Loucy (cell line): ENCODE measurements at regions not wholly inside any gene's neighbourhood (a gene's known extent, or its start where the extent isn't known, plus 50 kb on each side); places are given as distances from the start of the nearest gene placed in this dataset.
"Not testable (repeated sequence)": the region's sequence is repeated elsewhere in the genome, so short reads cannot be mapped to it uniquely, and the experiment has no call there.

ENCODE experiments used
- H2AFZ ChIP-seq: fragments of 200-600 bp; sonication (generic); 2 replicates; pipeline ENCODE4 v1.6.0; 2016; ENCODE audit warnings: antibody characterized with exemption, mild to moderate bottlenecking, low read length, moderate library complexity
- H3F3A ChIP-seq: fragments of 200-600 bp; 2 replicates; pipeline ENCODE4 v1.6.0; 2016; ENCODE audit warnings: antibody characterized with exemption, low read depth, mild to moderate bottlenecking
- H3K27me3 ChIP-seq: fragments of 200-600 bp; sonication (generic); 2 replicates; pipeline ENCODE4 v1.6.1; 2014; ENCODE audit warnings: low read length, mild to moderate bottlenecking; ENCODE audit not compliant: insufficient read depth, poor library complexity, severe bottlenecking
- H3K36me3 ChIP-seq: fragments of 200-600 bp; sonication (generic); 2 replicates; pipeline ENCODE4 v1.6.1; 2016; ENCODE audit warnings: low read length; ENCODE audit not compliant: insufficient read depth
- H3K4me1 ChIP-seq: fragments of 200-600 bp; sonication (generic); 2 replicates; pipeline ENCODE4 v1.5.1; 2014; ENCODE audit warnings: low read length, mild to moderate bottlenecking; ENCODE audit not compliant: insufficient read depth, poor library complexity, severe bottlenecking
- H3K4me2 ChIP-seq: fragments of 200-600 bp; sonication (generic); 2 replicates; pipeline ENCODE4 v1.6.0; 2014; ENCODE audit warnings: antibody characterized with exemption, low read length, low read depth, mild to moderate bottlenecking; ENCODE audit not compliant: poor library complexity, severe bottlenecking
- H3K4me3 ChIP-seq: fragments of 200-600 bp; sonication (generic); 2 replicates; pipeline ENCODE4 v1.5.1; 2014; ENCODE audit warnings: low read length, mild to moderate bottlenecking, mixed read lengths; ENCODE audit not compliant: poor library complexity, severe bottlenecking
- H3K79me2 ChIP-seq: fragments of 200-600 bp; sonication (generic); 2 replicates; pipeline ENCODE4 v1.6.1; 2014; ENCODE audit warnings: low read length; ENCODE audit not compliant: insufficient read depth
- H3K9ac ChIP-seq: fragments of 200-600 bp; sonication (generic); 2 replicates; pipeline ENCODE4 v1.6.0; 2014; ENCODE audit warnings: mild to moderate bottlenecking, low read depth, low read length, moderate library complexity; ENCODE audit not compliant: poor library complexity, severe bottlenecking
- H3K9me2 ChIP-seq: fragments of 200-600 bp; sonication (generic); replicated peaks from 2 replicates; pipeline ENCODE4 v1.6.1; 2016; ENCODE audit warnings: low read depth, low read length, mixed read lengths
- H3K9me3 ChIP-seq: fragments of 200-600 bp; sonication (generic); 2 replicates; pipeline ENCODE4 v1.6.1; 2014; ENCODE audit warnings: mild to moderate bottlenecking, antibody characterized with exemption, low read length, low read depth; ENCODE audit not compliant: insufficient read depth
- H4K20me1 ChIP-seq: fragments of 200-600 bp; sonication (generic); 2 replicates; pipeline ENCODE4 v1.6.0; 2014; ENCODE audit warnings: antibody characterized with exemption, low read length, mild to moderate bottlenecking; ENCODE audit not compliant: insufficient read depth, poor library complexity, severe bottlenecking
- EZH2phosphoT487 ChIP-seq: fragments of 200-600 bp; IDR thresholded peaks from 2 replicates; pipeline ENCODE4 v1.6.1; 2018; ENCODE audit warnings: antibody characterized with exemption, mild to moderate bottlenecking, moderate library complexity, borderline replicate concordance
- TF ChIP-seq, protein P1 (sequence below): fragments of 200-600 bp; sonication (generic); conservative IDR thresholded peaks from 2 replicates; pipeline ENCODE4 v1.5.1; 2014; ENCODE audit warnings: mild to moderate bottlenecking, antibody characterized with exemption, low read length

DNA sequence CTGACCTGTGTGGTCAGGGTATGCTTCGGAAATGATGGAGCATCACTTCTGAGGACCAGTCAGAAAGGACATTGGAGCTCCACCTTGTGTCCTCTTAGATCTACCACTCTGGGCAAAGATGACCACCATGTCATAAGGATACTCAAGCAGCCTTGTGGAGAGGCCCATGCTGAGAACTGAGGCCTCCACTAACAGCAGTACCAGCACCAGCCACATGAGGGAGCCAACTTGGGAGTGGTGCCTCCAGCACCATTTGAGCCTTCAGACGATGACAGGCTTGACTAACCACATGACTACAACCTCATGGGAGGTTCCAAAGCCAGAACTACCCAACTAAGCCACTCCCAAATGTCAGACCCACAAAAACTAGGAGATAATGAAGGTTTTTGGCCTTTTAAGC is 116.0 kb downstream of the NPTX2 start:
- Histone ChIP-seq H3K27me3 (no peaks in the 10 kb centered on the region), H2AFZ (no peak overlapping the region), H3K4me2 (no peak overlapping the region), H3K4me1 (no peaks in the 10 kb centered on the region), H3K4me3 (no peak overlapping the region), H4K20me1 (no peaks in the 10 kb centered on the region), H3K36me3 (no peaks in the 10 kb centered on the region), H3K9me2 (no peaks in the 10 kb centered on the region), H3F3A (no peaks in the 10 kb centered on the region), H3K9me3 (no peaks in the 10 kb centered on the region), H3K9ac (no peak overlapping the region), H3K79me2 (no peaks in the 10 kb centered on the region)
- no peak for TF ChIP-seq EZH2phosphoT487
- TF ChIP-seq, protein P1, sequence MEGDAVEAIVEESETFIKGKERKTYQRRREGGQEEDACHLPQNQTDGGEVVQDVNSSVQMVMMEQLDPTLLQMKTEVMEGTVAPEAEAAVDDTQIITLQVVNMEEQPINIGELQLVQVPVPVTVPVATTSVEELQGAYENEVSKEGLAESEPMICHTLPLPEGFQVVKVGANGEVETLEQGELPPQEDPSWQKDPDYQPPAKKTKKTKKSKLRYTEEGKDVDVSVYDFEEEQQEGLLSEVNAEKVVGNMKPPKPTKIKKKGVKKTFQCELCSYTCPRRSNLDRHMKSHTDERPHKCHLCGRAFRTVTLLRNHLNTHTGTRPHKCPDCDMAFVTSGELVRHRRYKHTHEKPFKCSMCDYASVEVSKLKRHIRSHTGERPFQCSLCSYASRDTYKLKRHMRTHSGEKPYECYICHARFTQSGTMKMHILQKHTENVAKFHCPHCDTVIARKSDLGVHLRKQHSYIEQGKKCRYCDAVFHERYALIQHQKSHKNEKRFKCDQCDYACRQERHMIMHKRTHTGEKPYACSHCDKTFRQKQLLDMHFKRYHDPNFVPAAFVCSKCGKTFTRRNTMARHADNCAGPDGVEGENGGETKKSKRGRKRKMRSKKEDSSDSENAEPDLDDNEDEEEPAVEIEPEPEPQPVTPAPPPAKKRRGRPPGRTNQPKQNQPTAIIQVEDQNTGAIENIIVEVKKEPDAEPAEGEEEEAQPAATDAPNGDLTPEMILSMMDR = peak; percentile 83

DNA sequence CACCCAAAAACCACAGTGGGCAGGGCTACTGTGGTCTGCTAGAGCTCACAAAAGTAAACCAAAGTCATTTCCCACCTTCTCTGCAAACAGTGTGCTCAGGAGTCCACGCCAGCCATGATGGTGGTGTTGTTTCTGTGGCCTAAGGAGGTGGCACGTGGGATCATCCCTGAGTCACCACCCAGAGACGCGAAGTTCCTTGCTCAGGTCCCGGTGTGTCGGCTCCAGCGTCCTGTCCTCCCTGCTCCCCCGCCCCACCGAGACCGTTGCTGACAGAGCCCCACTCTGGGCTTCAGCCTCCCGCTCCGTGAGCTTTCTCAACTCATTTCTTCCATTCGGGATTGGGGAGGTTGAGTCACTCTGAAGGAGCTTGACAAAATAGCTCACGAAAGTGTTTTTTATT is 118.7 kb downstream of the NPTX2 start:
- no peaks in the 10 kb centered on the region for H4K20me1 ChIP-seq
- no peak overlapping the region for H3K9ac ChIP-seq
- no peaks in the 10 kb centered on the region for H3F3A ChIP-seq
- no peak overlapping the region for H3K4me2 ChIP-seq
- no peaks in the 10 kb centered on the region for H3K27me3 ChIP-seq
- H3K36me3 ChIP-seq = no peaks in the 10 kb centered on the region
- no peaks in the 10 kb centered on the region for H3K9me2 ChIP-seq
- H3K9me3 ChIP-seq = no peaks in the 10 kb centered on the region
- TF ChIP-seq, protein P1 = no peak
- TF ChIP-seq EZH2phosphoT487 = no peak
- no peaks in the 10 kb centered on the region for H3K4me1 ChIP-seq
- H3K4me3 ChIP-seq = no peak overlapping the region
- H2AFZ ChIP-seq = no peak overlapping the region
- no peaks in the 10 kb centered on the region for H3K79me2 ChIP-seq

DNA sequence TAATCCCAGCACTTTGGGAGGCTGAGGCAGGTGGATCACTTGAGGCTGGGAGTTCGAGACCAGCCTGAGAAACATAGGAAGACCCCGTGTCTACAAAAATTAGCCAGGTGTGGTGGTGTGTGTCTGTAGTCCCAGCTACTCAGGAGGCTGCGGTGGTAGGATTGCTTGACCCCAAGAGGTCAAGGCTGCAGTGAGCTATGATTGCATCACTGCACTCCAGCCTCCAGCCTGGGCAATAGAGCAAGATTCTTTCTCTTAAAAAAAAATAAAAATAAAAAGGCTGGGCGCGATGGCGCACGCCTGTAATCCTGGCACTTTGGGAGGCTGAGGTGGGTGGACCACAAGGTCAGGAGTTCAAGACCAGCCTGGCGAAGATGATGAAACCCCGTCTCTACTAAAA is 119.4 kb downstream of the NPTX2 start:
- not testable (repeated sequence) for H2AFZ ChIP-seq, H3K79me2 ChIP-seq, H3K4me3 ChIP-seq, H3K9ac ChIP-seq, H3K4me1 ChIP-seq, H4K20me1 ChIP-seq, H3F3A ChIP-seq, H3K27me3 ChIP-seq, H3K36me3 ChIP-seq, H3K9me2 ChIP-seq, H3K9me3 ChIP-seq, H3K4me2 ChIP-seq

DNA sequence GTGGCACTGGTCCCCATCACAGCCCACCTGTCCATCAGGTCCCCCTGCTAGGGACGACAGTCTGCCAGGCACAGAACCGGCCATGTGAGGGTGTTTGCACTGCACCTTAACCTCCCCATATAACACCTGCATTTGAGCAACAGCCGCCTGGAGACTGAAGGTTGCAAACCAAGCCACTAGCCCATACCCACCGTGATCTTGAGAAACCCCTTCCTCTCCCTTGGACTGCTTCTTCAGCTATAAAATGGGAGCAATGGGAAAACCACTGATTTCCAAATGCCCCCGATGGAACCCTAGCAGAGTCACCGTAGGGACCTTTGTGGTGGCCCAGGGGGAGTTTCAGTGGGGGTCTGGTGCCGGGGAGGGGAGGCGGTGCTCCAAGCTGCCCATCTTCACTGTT is 120.1 kb downstream of the NPTX2 start:
- no peaks in the 10 kb centered on the region for H3K27me3 ChIP-seq
- H3K4me3 ChIP-seq = no peak overlapping the region
- H3K4me1 ChIP-seq = no peaks in the 10 kb centered on the region
- no peaks in the 10 kb centered on the region for H3K36me3 ChIP-seq
- no peak overlapping the region for H3K4me2 ChIP-seq
- H3K9ac ChIP-seq = no peak overlapping the region
- no peaks in the 10 kb centered on the region for H3K79me2 ChIP-seq
- H4K20me1 ChIP-seq = no peaks in the 10 kb centered on the region
- no peaks in the 10 kb centered on the region for H3K9me3 ChIP-seq
- H2AFZ ChIP-seq = no peak overlapping the region
- H3F3A ChIP-seq = no peaks in the 10 kb centered on the region
- no peak for TF ChIP-seq EZH2phosphoT487
- TF ChIP-seq, protein P1 = no peak
- no peaks in the 10 kb centered on the region for H3K9me2 ChIP-seq
